ENCODE measurements at regions not wholly inside any gene's neighbourhood (a gene's known extent, or its start where the extent isn't known, plus 50 kb on each side); places are given as distances from the start of the nearest gene placed in this dataset.
"Not testable (repeated sequence)": the region's sequence is repeated elsewhere in the genome, so short reads cannot be mapped to it uniquely, and the experiment has no call there.

- H3K4me3 ChIP-seq (ENCODE audit: low read length) = no peak overlapping the region
- DNase-seq (ENCODE audit: low read depth) = no peak
- TF ChIP-seq CTCF (conservative IDR thresholded peaks at IDR 0.05; ENCODE audit: low read depth, low read length) = no peak
These were observed 915.6 kb upstream of the NEGR1 start for GRCh38 chr1:73197972-73198371.

- no peak for DNase-seq (ENCODE audit: low read depth)
- no peak for TF ChIP-seq CTCF (conservative IDR thresholded peaks at IDR 0.05; ENCODE audit: low read depth, low read length)
- no peak overlapping the region for H3K4me3 ChIP-seq (ENCODE audit: low read length)
These were observed 912.6 kb upstream of the NEGR1 start for GRCh38 chr1:73194965-73195364.

DNA sequence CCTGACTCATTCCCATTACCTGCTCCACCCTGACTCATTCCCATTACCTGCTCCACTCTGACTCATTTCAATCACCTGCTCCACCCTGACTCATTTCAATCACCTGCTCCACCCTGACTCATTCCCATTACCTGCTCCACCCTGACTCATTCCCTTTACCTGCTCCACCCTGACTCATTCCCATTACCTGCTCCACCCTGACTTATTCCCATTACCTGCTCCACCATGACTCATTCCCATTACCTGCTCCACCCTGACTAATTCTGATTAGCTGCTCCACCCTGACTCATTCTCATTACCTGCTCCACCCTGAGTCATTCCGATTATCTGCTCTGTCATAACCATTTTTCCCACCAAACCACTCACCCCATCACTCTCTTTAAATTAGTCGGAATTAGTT lies 901.2 kb upstream of the NEGR1 start:
- H3K4me3 ChIP-seq (ENCODE audit: low read length); DNase-seq (ENCODE audit: low read depth): not testable (repeated sequence)

DNA sequence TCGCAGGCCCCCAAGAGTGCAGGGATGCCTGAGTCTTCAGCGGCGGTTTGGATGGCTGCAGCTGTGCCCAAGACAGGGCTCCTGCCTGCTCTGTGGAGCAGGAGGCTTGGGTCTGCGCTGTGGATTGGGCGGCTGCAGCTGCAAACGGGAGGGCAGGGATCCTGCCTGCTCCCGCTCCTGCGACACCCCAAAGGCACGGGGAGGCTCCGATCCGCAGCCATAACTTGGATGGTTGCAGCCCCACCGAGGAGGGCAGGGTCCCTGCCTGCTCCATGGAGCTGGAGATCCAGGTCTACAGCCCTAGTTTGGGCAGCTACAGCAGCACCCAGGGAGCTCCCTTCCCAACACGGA lies 898.8 kb upstream of the NEGR1 start:
- no peak for DNase-seq (ENCODE audit: low read depth)
- TF ChIP-seq CTCF (conservative IDR thresholded peaks at IDR 0.05; ENCODE audit: low read depth, low read length) = no peak
- no peak overlapping the region for H3K4me3 ChIP-seq (ENCODE audit: low read length)

DNA sequence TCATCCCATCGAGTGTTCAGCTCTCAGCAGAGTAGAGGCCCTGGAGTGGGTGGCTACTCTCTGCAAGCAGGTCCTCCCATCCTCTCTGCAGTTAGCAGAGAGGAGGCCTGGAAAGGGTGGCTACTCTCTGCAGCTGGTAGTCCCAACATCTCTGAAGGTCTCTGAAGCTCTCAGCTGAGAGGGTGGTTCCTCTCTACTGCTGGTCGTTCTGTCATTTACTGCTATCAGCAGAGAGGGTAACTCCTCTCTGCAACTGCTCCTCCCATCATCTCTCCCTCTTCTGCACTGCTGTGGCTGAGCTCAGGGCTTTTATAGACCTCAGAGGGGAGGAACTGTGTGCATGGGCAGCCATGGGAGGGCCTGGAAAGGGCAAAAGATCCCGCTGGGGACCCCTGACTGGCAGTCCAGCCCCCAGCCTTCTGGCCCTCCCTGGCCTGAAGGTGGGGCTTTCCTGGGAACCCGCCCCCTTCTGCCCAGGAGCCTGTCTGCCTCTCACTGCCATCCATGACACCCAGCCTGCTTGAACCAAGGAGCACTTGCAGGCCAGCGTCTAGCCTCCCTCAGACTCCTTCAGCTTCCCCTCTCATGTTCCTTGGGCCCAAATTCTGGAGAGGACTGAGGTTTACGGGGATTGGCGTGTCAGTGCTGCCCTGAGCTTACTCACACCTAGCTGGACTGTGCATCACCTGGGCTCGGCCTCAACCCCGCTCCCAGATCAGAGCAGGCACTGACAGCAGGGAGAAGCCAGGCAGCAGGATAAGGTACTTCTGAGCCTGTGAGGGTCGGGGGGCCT lies 898.3 kb upstream of the NEGR1 start:
- no peak for TF ChIP-seq CTCF (conservative IDR thresholded peaks at IDR 0.05; ENCODE audit: low read depth, low read length)
- no peak overlapping the region for H3K4me3 ChIP-seq (ENCODE audit: low read length)
- DNase-seq (ENCODE audit: low read depth) = no peak

DNA sequence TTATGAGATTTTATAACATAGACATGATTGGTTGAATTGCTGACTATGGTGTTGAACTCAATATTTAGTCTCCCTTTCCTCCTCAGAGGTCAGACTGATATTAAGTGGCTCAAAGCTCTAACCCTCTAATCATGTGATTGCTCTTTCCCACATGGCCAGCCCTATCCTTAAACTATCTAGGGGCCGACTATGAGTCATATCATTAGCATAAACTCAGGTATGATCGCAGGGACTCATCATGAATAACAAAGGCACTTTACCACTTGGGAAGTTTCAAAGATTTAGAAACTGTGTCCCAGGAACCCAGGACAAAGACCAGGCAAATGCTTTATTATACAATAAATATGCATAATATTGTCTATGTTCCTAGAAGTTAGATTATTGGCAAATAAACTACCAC lies 894.6 kb upstream of the NEGR1 start:
- H3K4me3 ChIP-seq (ENCODE audit: low read length) = no peak overlapping the region
- no peak for TF ChIP-seq CTCF (conservative IDR thresholded peaks at IDR 0.05; ENCODE audit: low read depth, low read length)
- DNase-seq (ENCODE audit: low read depth) = no peak

DNA sequence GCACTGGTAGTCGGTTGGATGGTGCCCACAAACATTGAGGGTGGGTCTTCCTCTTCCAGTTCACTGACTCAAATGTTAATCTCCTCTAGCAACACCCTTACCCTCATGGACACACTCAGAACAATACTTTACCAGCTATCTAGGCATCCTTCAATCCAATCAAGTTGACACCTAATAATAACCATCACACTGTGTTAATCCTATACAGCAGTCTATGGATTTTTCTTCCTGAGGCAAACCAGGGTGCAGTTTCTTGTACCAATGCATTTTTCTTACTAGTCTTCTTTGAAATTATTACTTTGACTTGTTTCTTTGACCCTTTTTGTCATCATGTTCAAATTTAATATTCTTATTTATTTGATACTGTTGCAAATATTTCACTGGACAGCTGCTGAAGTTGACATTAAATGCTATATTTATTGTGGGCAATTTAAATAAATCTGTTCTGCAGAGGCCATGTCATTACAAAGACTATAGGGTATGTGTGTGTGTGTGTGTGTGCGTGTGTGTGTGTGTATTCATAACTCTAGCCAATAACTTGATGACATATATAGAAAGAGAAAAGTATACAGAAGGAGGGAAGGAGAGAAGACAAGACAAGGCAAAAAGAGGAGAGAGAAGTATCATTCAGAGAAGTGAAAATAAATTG lies 884.8 kb upstream of the NEGR1 start:
- no peak overlapping the region for H3K4me3 ChIP-seq (ENCODE audit: low read length)
- no peak for TF ChIP-seq CTCF (conservative IDR thresholded peaks at IDR 0.05; ENCODE audit: low read depth, low read length)
- DNase-seq (ENCODE audit: low read depth) = no peak

Measured in retinal pigment epithelial cell (primary cell).